ENCODE measurements at regions not wholly inside any gene's neighbourhood (a gene's known extent, or its start where the extent isn't known, plus 50 kb on each side); places are given as distances from the start of the nearest gene placed in this dataset.

DNA sequence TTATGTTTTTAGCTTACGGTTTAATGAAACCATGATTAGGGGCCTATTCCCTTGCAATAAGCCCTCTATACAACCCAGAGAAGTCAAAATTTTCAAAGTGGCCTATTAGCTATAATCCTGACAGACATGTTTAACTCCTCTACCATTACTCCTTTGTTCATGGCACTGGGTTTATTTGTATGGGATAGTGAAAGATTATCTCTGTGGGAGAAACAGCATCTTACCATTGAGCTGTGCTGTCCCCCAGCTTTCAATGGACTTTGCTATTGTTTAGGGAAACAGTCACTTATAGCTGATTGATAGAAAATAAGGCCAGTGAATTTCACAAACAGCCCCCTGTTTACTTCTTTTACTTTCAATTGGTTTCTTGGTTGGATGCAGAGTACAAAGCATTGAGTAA is 675.2 kb upstream of the GCFC2 start:
- TF ChIP-seq, protein P1, sequence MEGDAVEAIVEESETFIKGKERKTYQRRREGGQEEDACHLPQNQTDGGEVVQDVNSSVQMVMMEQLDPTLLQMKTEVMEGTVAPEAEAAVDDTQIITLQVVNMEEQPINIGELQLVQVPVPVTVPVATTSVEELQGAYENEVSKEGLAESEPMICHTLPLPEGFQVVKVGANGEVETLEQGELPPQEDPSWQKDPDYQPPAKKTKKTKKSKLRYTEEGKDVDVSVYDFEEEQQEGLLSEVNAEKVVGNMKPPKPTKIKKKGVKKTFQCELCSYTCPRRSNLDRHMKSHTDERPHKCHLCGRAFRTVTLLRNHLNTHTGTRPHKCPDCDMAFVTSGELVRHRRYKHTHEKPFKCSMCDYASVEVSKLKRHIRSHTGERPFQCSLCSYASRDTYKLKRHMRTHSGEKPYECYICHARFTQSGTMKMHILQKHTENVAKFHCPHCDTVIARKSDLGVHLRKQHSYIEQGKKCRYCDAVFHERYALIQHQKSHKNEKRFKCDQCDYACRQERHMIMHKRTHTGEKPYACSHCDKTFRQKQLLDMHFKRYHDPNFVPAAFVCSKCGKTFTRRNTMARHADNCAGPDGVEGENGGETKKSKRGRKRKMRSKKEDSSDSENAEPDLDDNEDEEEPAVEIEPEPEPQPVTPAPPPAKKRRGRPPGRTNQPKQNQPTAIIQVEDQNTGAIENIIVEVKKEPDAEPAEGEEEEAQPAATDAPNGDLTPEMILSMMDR (IDR thresholded peaks at IDR 0.05): no peak

DNA sequence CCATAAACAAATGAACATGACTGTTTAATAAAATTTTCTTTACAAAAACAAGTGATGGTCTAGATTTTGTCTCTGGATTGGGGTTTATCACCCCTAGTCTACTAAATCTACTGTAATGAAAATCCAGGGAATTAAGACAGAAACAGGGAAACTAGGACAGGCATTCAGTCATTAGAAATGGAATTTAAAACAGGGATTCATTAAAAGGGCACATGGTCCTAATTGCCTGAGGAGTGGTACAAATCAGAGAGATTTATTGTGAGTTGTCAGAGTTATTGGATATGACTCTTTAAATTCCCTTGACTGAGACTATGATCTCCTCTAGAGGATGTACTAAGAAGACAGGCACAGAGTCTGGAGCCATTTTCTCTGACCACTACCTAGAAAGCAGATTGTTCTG is 670.9 kb upstream of the GCFC2 start:
- TF ChIP-seq, protein P1 (IDR thresholded peaks at IDR 0.05): no peak

DNA sequence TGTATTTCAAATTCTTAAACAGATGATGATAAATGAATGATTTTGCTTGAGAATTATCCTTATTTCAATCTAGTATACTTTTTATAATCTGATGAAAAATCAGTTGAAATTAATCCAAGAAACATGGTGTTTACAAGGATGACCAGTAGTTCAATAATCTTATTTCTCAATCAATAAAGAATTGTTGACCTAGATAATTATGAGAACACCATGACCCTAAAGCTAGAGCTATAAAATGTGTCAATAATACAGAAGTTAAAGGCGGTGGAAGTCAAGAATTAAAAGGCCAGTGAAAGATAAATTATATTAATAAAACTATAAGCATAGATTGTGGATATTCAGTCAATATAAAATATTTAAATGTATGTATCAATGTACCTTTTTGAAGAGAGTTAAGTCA is 667.4 kb upstream of the GCFC2 start:
- TF ChIP-seq, protein P1 (IDR thresholded peaks at IDR 0.05): no peak

- TF ChIP-seq, protein P1 (IDR thresholded peaks at IDR 0.05): no peak
Measured at GRCh38 chr2:76341439-76341838, 630.7 kb upstream of the GCFC2 start.

DNA sequence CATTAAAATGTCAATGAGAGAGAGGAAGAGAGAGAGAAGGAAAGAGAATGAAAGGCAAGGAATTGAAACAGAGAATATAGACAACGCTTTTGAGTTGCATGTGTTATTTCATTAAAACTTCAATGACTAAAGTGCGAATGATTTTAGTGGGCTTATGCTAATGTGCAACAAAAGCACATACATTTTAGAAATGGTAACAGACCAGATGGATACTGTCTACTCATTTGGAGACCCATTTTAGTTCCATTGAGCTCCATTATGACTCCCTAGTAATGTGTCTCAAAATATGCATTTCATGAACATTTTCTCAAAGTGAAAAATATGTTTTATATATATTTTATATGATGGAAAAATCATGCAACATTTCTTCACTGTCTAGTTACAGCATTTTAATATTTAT is 622.2 kb upstream of the GCFC2 start:
- TF ChIP-seq, protein P1 (IDR thresholded peaks at IDR 0.05): no peak

DNA sequence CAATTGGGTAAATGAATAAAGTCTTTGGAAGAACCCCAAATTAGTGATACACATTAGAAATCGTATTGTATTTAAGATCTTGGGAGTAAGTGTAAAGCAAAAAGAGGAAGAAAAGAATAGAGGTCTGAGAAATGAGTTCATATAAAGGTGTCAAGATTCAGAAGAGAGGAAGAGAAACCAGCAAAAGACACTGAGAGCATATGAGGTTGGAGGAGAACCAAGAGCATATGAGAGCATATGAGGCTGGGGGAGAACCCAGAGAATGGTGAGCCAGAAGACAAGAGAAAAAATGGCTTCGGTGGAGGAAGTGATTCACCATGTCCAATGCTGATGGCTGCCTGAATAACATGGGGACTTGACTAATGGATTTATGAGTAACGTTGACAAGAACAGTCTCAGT is 620.1 kb upstream of the GCFC2 start:
- TF ChIP-seq, protein P1 (IDR thresholded peaks at IDR 0.05): no peak

DNA sequence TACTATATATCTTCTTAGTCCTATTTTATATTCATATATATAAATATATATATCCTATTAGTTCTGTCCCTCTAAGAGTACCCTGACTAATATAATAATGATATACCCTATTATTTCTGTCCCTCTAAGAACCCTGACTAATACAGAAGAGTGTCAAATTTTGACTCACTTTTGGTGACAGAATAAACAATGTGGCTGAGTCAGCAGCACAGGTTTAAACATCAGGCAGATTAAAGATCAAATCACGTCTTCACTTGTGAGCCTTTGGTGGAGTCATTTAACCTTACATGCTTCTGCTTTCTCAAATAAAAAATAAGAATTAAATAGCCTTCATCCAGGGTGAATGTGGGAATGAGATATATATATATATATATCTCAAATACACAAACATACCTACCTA is 615.9 kb upstream of the GCFC2 start:
- TF ChIP-seq, protein P1 (IDR thresholded peaks at IDR 0.05): no peak

DNA sequence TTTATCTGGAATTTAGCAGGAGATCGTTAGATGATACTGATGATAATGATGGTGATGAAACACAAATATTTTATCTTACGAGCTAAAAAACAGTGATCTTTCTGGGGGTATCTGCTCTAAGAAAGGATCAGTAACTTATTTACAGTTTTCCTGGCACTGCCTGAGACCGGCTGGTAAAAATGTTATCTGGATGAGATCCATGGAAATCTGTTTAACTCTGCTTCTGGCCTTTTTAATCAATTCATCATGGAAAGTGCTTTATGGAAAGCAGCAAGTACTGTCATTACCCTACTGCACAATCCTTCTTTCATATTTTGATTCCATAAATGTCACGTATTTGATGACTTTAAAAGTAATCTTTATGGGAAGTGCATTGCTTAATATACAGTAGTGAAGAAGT is 612.7 kb upstream of the GCFC2 start:
- TF ChIP-seq, protein P1 (IDR thresholded peaks at IDR 0.05): no peak
